Amniotic epithelial cell (primary cell): ENCODE measurements at regions not wholly inside any gene's neighbourhood (a gene's known extent, or its start where the extent isn't known, plus 50 kb on each side); places are given as distances from the start of the nearest gene placed in this dataset.

Experiments
- DNase-seq: peaks from one replicate; pipeline ENCODE4 v3.0.0-alpha.2; 2010; ENCODE audit warnings: low read depth

- DNase-seq: peak; percentile 40
These were observed 86.9 kb upstream of the ANO3 start for GRCh38 chr11:26245046-26245445.

DNA sequence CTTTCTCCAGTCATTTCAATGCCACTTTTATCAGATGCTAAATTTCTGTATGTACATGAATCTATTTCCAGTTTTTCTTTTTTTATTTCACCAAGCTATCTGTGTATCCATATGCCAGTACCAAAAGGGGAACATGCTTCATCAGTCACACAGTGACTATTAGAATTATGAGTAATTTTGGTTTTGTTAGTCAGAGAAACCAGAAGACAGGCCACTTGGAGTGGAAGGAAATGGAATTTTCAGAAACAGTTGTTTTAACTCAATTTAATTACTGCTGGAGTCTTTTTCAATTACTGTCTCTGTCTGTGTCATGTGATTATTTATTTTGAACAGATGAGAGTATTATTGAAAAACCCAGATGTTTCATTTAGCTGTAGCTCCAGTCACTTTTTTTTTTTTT lies 84.6 kb upstream of the ANO3 start:
- peak; percentile 39 for DNase-seq

DNA sequence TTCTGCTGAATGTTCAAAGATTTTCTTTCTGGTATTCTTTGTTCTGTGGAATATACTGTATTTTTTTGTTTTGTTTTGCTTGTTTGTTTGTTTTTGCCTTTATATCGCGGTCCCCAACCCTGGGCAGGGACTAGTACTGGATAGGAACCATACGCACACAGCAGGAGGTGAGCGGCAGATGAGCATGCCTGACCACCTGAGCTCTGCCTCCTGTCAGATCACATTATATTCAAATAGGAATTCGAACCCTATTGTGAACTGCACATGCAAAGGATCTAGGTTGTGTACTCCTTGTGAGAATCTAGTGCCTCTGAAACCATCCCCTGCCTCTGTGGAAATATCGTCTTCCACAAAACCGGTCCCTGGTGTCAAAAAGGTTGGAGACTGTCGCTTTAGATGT lies 83.3 kb upstream of the ANO3 start:
- no peak for DNase-seq

DNA sequence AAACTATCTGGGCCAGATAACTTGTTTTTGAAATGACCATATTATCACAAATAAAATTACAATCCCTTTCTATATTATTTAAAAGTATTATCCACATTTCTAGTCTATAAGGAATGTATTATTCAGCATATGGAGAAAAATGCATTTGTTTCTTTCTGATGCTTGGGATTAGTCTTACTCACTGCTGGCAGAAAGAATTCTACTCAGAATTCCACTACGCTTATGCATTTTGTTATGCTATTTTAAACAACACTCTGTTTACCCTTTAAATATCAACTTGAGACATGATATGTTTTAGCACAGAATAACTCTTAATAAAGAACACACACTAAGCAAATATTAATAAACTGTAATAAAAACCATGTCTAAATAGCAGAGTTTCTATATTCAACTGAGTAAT lies 77.6 kb upstream of the ANO3 start:
- DNase-seq: peak; percentile 9

GRCh38 chr11:26263769-26264168 lies 68.2 kb upstream of the ANO3 start:
- DNase-seq: no peak

- no peak for DNase-seq
These were observed 67.7 kb upstream of the ANO3 start for GRCh38 chr11:26264266-26264665.

GRCh38 chr11:26268980-26269660 lies 62.8 kb upstream of the ANO3 start:
- DNase-seq: no peak

DNA sequence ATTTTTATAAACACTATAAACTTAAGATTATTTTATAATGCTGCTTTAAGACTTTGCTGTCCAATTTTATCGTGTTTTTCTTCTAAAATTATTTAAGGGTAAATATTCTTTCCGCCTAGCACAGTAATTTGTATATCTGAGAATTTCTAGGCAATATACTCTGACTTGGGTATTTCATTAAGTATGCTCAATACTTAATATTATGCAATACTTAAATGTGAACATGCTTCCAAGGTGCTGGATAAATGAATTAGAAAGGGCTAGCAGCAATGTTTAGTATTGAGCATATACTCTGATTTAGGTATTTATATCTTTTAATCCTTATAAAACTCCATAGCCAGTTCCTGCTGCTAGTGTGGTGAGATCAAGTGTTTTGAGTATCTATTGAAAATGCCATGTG lies 60.3 kb upstream of the ANO3 start:
- DNase-seq: no peak

- peak; percentile 63 for DNase-seq
These were observed 55.0 kb upstream of the ANO3 start for GRCh38 chr11:26276798-26277424.

- no peak for DNase-seq
These were observed 53.6 kb upstream of the ANO3 start for GRCh38 chr11:26278354-26278753.
